Colonic mucosa (tissue), 4 donors: ENCODE measurements at regions not wholly inside any gene's neighbourhood (a gene's known extent, or its start where the extent isn't known, plus 50 kb on each side); places are given as distances from the start of the nearest gene placed in this dataset.
"Not testable (repeated sequence)": the region's sequence is repeated elsewhere in the genome, so short reads cannot be mapped to it uniquely, and the experiment has no call there.

ENCODE experiments used
- DNase-seq: peaks from one replicate; pipeline ENCODE4 v3.0.0-alpha.2; 2020
- H3K27ac ChIP-seq: fragments of 200-600 bp; one replicate; pipeline ENCODE4 v1.8.0; 2021
- H3K27me3 ChIP-seq: fragments of 200-600 bp; one replicate; pipeline ENCODE4 v1.8.0; 2021
- H3K36me3 ChIP-seq: fragments of 200-600 bp; one replicate; pipeline ENCODE4 v1.8.0; 2021
- H3K4me1 ChIP-seq: fragments of 200-600 bp; one replicate; pipeline ENCODE4 v1.8.0; 2021; ENCODE audit warnings: mild to moderate bottlenecking
- H3K4me3 ChIP-seq: fragments of 200-600 bp; one replicate; pipeline ENCODE4 v1.8.0; 2021
- H3K9ac ChIP-seq, 2 donors: one replicate each; pipeline ENCODE4 v1.7.0; 2013; ENCODE audit warnings: control low read depth in 2 of 2, low read depth in 2 of 2, low read length in 2 of 2
- H3K9me3 ChIP-seq: fragments of 200-600 bp; one replicate; pipeline ENCODE4 v1.8.0; 2021
- intact Hi-C: fragments of 100-400 bp; cut with DNase I; formaldehyde crosslinking; loops from one replicate; pipeline ENCODE4 v1.14.1; 2022
- donor health status: healthy.
- donor health status: DM: no; HTN: no; CAD: no.
- donor health status: DM: no; HTN: no; CAD: no.

- H3K9me3 ChIP-seq, H3K27me3 ChIP-seq, intact Hi-C loops, H3K27ac ChIP-seq, H3K9ac ChIP-seq, H3K36me3 ChIP-seq, H3K4me3 ChIP-seq, H3K4me1 ChIP-seq, DNase-seq: not testable (repeated sequence)
Observed at GRCh38 chr2:110350718-110351117, 121.9 kb downstream of the LIMS4 start.

GRCh38 chr2:110348902-110349301 is 123.7 kb downstream of the LIMS4 start:
- H3K4me3 ChIP-seq, H3K27ac ChIP-seq, DNase-seq, H3K9me3 ChIP-seq, H3K4me1 ChIP-seq, H3K9ac ChIP-seq, intact Hi-C loops, H3K27me3 ChIP-seq, H3K36me3 ChIP-seq: not testable (repeated sequence)

GRCh38 chr2:110344405-110345035 is 128.1 kb downstream of the LIMS4 start:
- H3K27ac ChIP-seq, H3K36me3 ChIP-seq, H3K4me1 ChIP-seq, H3K4me3 ChIP-seq, H3K27me3 ChIP-seq, DNase-seq, H3K9me3 ChIP-seq, H3K9ac ChIP-seq, intact Hi-C loops: not testable (repeated sequence)

- H3K36me3 ChIP-seq, H3K9me3 ChIP-seq, H3K27ac ChIP-seq, intact Hi-C loops, H3K27me3 ChIP-seq, H3K9ac ChIP-seq, H3K4me3 ChIP-seq, DNase-seq, H3K4me1 ChIP-seq: not testable (repeated sequence)
Observed at GRCh38 chr2:110342077-110342476, 129.7 kb upstream of the MTLN start.

- H3K27me3 ChIP-seq, H3K4me3 ChIP-seq, H3K36me3 ChIP-seq, H3K9ac ChIP-seq, H3K27ac ChIP-seq, intact Hi-C loops, H3K9me3 ChIP-seq, H3K4me1 ChIP-seq, DNase-seq: not testable (repeated sequence)
Observed at GRCh38 chr2:110339126-110339525, 126.8 kb upstream of the MTLN start.

GRCh38 chr2:110338277-110339003 is 126.1 kb upstream of the MTLN start:
- H3K9ac ChIP-seq, H3K9me3 ChIP-seq, H3K4me1 ChIP-seq, H3K4me3 ChIP-seq, H3K27ac ChIP-seq, DNase-seq, H3K27me3 ChIP-seq, H3K36me3 ChIP-seq, intact Hi-C loops: not testable (repeated sequence)

- H3K9me3 ChIP-seq, H3K27me3 ChIP-seq, intact Hi-C loops, H3K9ac ChIP-seq, DNase-seq, H3K4me1 ChIP-seq, H3K27ac ChIP-seq, H3K36me3 ChIP-seq, H3K4me3 ChIP-seq: not testable (repeated sequence)
Observed at GRCh38 chr2:110336071-110336470, 123.7 kb upstream of the MTLN start.

GRCh38 chr2:110335415-110336049 is 123.2 kb upstream of the MTLN start:
- H3K36me3 ChIP-seq, intact Hi-C loops, H3K27me3 ChIP-seq, H3K4me3 ChIP-seq, H3K9ac ChIP-seq, H3K9me3 ChIP-seq, H3K4me1 ChIP-seq, H3K27ac ChIP-seq, DNase-seq: not testable (repeated sequence)

- DNase-seq = peak; percentile 10
- H3K9ac ChIP-seq, H3K4me1 ChIP-seq, H3K27ac ChIP-seq, H3K9me3 ChIP-seq, H3K27me3 ChIP-seq, H3K36me3 ChIP-seq, H3K4me3 ChIP-seq, intact Hi-C loops: not testable (repeated sequence)
Observed at GRCh38 chr2:110333114-110334095, 121.1 kb upstream of the MTLN start.

GRCh38 chr2:110331625-110332024 is 119.3 kb upstream of the MTLN start:
- DNase-seq, H3K9ac ChIP-seq, intact Hi-C loops, H3K27me3 ChIP-seq, H3K4me1 ChIP-seq, H3K27ac ChIP-seq, H3K9me3 ChIP-seq, H3K36me3 ChIP-seq, H3K4me3 ChIP-seq: not testable (repeated sequence)

- H3K4me3 ChIP-seq, DNase-seq, intact Hi-C loops: not testable (repeated sequence)
Observed at GRCh38 chr2:110329760-110330159, 117.4 kb upstream of the MTLN start.

GRCh38 chr2:110329158-110329557 is 116.8 kb upstream of the MTLN start:
- H3K4me3 ChIP-seq, H3K36me3 ChIP-seq, H3K27me3 ChIP-seq, H3K27ac ChIP-seq, intact Hi-C loops, H3K9me3 ChIP-seq, H3K9ac ChIP-seq, H3K4me1 ChIP-seq: not testable (repeated sequence)
- peak; percentile 15 for DNase-seq

More at GRCh38 chr2:110329760-110330159, 117.4 kb upstream of the MTLN start:
- H3K27ac ChIP-seq, H3K9me3 ChIP-seq, H3K36me3 ChIP-seq, H3K4me1 ChIP-seq, H3K27me3 ChIP-seq, H3K9ac ChIP-seq: not testable (repeated sequence)

GRCh38 chr2:110328677-110329076 is 116.3 kb upstream of the MTLN start:
- intact Hi-C loops = not testable (repeated sequence)

More at GRCh38 chr2:110328677-110329076, 116.3 kb upstream of the MTLN start:
- H3K9me3 ChIP-seq, H3K9ac ChIP-seq, H3K4me1 ChIP-seq, H3K27ac ChIP-seq, H3K4me3 ChIP-seq, H3K36me3 ChIP-seq, H3K27me3 ChIP-seq: not testable (repeated sequence)
- peak; percentile 16 for DNase-seq
